ENCODE measurements at regions not wholly inside any gene's neighbourhood (a gene's known extent, or its start where the extent isn't known, plus 50 kb on each side); places are given as distances from the start of the nearest gene placed in this dataset.

- DNase-seq (ENCODE audit: low read depth): no peak
- no peak overlapping the region for H3K4me3 ChIP-seq (ENCODE audit: low read depth, low read length)
- TF ChIP-seq, protein P1, sequence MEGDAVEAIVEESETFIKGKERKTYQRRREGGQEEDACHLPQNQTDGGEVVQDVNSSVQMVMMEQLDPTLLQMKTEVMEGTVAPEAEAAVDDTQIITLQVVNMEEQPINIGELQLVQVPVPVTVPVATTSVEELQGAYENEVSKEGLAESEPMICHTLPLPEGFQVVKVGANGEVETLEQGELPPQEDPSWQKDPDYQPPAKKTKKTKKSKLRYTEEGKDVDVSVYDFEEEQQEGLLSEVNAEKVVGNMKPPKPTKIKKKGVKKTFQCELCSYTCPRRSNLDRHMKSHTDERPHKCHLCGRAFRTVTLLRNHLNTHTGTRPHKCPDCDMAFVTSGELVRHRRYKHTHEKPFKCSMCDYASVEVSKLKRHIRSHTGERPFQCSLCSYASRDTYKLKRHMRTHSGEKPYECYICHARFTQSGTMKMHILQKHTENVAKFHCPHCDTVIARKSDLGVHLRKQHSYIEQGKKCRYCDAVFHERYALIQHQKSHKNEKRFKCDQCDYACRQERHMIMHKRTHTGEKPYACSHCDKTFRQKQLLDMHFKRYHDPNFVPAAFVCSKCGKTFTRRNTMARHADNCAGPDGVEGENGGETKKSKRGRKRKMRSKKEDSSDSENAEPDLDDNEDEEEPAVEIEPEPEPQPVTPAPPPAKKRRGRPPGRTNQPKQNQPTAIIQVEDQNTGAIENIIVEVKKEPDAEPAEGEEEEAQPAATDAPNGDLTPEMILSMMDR (conservative IDR thresholded peaks at IDR 0.05; ENCODE audit: low read depth, low read length): no peak
These were observed 236.4 kb downstream of the FLRT2 start for GRCh38 chr14:85766295-85766694.

DNA sequence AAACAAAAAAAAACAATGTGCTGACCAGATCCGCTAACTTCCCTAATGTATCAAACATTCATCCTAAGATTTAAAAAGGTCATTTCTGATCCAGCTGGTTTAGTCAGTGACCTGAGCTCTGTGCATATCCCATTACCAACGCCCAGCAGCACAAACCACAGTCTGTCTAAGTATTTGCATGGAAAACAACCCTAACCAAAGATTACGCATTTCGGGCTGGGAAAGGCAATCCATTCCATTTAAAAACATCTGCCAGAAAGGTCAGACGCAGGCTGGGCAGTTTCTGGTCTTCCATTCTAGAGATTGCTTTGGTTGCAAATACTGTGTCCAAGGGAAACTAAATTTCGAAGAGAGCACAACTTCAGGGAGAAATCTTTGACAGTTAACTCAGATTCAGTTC is 234.9 kb downstream of the FLRT2 start:
- DNase-seq (ENCODE audit: low read depth): no peak
- no peak overlapping the region for H3K4me3 ChIP-seq (ENCODE audit: low read depth, low read length)
- TF ChIP-seq, protein P1 (conservative IDR thresholded peaks at IDR 0.05; ENCODE audit: low read depth, low read length): no peak

DNA sequence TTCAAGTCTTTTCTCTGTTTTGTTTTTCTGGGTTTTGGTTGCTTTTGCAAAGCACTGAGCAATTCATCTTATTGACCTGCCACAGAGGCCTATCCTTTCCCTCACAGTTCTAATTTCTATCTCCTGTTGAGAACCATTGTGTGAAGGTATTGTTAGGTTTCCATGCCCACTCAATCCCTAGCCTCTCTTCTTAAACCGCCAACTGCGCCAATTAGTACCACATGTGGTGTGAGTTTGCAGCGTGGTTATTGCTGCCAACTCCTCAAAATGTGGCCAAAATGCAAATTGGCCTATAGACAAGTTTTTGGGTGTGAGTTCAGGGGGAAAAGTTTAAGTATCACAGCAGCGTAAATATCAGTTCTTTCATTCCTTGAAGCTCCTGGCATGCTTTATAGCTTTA is 232.6 kb downstream of the FLRT2 start:
- no peak for DNase-seq (ENCODE audit: low read depth)
- H3K4me3 ChIP-seq (ENCODE audit: low read depth, low read length): no peak overlapping the region
- TF ChIP-seq, protein P1 (conservative IDR thresholded peaks at IDR 0.05; ENCODE audit: low read depth, low read length): no peak

DNA sequence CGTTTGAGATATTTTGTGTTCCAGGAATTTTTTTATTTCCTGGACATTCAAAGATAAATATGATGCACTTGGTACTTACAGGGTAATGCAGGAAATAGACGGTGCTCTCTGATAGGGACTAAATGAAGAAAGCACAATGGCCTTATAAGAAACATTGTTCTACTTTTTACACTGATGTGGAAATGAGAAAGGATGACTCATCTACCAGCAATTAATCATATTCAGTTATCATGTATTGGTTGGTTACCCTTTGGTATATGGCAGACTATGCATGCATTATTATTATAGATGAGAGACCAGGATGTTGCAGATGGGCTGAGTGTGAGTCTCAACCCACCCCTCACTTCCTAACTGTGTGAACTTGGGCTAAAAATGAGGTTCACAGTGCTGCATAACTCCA is 222.2 kb downstream of the FLRT2 start:
- H3K4me3 ChIP-seq (ENCODE audit: low read depth, low read length): no peak overlapping the region
- DNase-seq (ENCODE audit: low read depth): no peak
- TF ChIP-seq, protein P1 (conservative IDR thresholded peaks at IDR 0.05; ENCODE audit: low read depth, low read length): no peak

DNA sequence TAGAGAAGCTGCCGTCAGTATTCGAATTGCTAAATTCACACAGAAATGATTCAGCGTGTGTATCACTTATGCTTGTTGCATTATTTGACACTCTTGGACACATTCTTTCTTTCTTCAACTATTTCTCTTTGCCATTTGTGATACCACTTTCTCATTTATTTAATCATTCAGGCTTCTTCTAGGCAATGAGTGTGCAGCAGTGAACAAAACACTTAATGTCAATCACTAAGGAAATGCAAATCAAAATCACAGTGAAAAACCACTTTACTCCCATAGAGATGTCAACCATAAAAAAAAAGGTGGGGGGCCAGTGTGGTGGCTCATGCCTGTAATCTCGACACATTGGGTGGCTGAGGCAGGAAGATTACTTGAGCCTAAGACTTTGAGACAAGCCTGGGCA is 214.6 kb downstream of the FLRT2 start:
- no peak for DNase-seq (ENCODE audit: low read depth)
- no peak overlapping the region for H3K4me3 ChIP-seq (ENCODE audit: low read depth, low read length)
- TF ChIP-seq, protein P1 (conservative IDR thresholded peaks at IDR 0.05; ENCODE audit: low read depth, low read length): no peak

- TF ChIP-seq, protein P1 (conservative IDR thresholded peaks at IDR 0.05; ENCODE audit: low read depth, low read length): no peak
- H3K4me3 ChIP-seq (ENCODE audit: low read depth, low read length): no peak overlapping the region
- DNase-seq (ENCODE audit: low read depth): no peak
These were observed 202.1 kb downstream of the FLRT2 start for GRCh38 chr14:85732031-85732430.

- TF ChIP-seq, protein P1 (conservative IDR thresholded peaks at IDR 0.05; ENCODE audit: low read depth, low read length): no peak
- DNase-seq (ENCODE audit: low read depth): no peak
- no peak overlapping the region for H3K4me3 ChIP-seq (ENCODE audit: low read depth, low read length)
These were observed 201.2 kb downstream of the FLRT2 start for GRCh38 chr14:85731186-85731585.
